ENCODE measurements at regions not wholly inside any gene's neighbourhood (a gene's known extent, or its start where the extent isn't known, plus 50 kb on each side); places are given as distances from the start of the nearest gene placed in this dataset.

- TF ChIP-seq CTCF (IDR thresholded peaks at IDR 0.05) (no peak), POLR2AphosphoS5 (IDR thresholded peaks at IDR 0.05; ENCODE audit: low read depth, low read length) (no peak)
These were observed 99.8 kb upstream of the TEX13D start for GRCh38 chrX:124232523-124233201.
